ENCODE measurements at regions not wholly inside any gene's neighbourhood (a gene's known extent, or its start where the extent isn't known, plus 50 kb on each side); places are given as distances from the start of the nearest gene placed in this dataset.
"Not testable (repeated sequence)": the region's sequence is repeated elsewhere in the genome, so short reads cannot be mapped to it uniquely, and the experiment has no call there.

DNA sequence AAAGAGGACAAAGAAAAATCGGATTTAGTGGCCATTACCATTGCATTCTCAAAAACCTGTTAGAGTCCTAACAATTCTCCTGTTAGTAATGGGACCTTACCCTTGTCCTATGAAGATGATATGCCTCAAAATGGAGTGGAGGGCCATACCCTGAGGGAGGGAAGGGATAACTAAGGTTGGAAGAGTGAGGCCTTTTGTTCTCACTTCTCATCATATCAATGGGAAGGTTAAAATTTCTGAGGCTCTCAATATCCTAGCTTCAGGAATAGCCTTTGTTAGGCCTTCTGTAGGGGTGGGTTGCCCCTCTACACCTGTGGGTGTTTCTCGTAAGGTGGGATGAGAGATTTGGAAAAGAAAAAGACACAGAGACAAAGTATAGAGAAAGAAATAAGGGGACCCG lies 109.4 kb upstream of the SGIP1 start:
- DNase-seq = not testable (repeated sequence)

DNA sequence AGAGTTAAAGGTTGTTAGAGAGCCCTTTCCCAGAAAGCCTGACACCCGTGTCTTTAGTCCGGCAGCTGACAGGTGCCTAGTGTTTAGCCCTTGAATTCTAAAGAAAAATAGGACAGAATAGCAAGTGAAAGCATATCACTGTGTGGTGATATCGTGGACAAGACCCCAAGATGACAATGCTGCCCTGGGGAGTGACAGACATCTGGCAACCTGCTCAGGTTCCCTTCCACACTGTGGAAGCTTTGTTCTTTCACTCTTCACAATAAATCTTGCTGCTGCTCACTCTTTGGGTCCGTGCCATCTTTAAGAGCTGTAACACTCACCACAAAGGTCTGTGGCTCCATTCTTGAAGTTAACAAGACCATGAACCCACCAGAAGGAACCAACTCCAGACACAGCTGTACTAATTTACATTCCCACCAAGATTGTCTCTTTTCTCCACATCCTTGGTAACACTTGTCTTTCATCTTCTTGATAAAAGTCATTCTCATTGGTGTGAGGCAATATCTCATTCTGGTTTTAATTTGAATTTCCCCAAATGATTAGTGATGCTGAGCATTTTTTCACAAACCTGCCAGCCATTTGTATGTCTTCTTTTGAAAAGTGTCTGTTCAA lies 107.6 kb upstream of the SGIP1 start:
- DNase-seq = no peak

DNA sequence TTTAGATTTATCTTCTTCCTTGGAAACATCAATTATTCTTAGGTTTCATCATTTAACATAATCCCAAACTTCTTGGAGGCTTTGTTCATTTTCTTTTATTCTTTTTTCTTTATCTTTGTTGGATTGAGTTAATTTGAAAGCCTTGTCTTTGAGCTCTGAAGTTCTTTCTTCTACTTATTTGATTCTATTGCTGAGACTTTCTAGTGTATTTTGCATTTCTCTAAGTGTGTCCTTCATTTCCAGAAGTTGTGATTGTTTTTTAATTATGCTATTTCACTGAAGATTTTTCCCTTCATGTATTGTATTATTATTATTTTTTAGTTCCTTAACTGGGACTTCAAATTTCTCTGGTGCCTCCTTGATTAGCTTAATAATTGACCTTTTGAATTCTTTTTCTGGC lies 103.1 kb upstream of the SGIP1 start:
- DNase-seq = not testable (repeated sequence)

DNA sequence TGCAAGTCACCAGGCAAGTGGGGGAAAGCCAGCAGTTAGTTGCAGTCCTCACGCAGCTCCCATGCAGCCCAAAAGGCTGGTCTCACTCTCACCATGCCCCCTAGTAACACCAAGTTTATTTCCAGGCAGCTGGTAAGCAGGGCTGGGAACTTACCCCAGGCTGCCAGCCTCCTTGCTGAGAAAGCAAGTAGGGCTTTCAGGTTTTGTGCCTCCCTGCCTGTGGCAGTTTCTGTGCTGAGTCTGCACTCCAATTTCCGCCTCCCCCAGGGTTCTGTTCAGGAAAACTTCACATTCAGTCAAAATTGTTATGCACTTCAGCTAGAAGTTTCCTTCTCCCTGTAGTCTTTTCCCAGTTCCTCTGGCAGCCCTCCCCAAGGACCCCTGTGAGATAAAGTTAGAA lies 102.0 kb upstream of the SGIP1 start:
- DNase-seq = no peak

DNA sequence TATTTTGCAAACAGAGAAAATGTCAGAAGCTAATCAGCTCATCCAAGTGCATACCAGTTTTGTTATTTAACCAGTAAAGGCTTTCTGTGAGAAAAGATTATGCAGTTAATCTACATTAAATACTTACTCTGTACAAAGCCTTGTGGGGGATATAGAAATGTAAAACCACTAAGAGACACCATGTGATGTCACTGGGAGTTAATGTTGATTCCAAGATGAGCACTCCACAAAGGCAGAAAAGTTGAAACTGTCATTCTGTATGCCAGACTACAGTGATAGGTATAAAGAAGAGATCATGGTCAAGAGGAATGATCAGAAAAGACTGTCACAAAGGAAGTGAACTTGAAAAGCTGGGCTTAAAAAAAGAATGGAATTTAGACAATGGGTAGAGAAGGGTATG lies 100.3 kb upstream of the SGIP1 start:
- DNase-seq = no peak

DNA sequence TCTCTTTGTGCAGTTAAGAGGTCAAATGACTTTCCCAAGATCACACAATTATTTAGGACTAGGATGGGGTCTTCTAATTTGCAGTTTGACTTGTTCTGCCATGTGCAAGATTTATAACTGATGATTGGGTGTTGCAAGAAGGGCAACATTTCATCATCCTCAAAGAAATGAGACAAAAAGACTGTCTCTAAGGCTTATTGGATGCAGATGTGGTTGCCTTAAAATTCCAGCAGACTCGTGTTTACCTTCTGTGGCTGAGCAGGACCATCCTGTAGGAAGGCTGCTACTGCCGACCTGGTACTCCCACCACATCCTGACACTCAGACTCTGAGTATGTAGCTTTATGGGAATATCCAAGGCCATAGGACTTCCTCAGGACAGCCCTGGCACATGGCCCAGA lies 99.9 kb upstream of the SGIP1 start:
- DNase-seq = no peak

DNA sequence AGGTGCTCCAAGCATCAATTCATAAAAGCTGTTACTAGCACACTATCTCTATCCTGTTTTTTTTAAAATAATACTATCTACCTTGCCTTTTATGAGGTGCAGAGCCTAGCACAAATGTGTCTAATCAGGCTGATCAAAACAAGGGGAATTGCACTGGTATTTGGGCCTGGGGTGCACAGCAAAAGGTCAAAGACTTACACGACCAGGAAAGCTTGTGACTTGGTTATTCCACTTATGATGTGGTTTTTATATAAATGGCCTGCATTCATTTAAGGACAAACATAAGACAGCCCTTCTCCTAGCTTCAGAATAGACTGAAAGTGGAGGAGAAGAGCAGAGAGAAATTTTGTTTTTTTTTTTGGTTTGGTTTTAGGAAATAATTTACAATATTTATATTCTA lies 98.4 kb upstream of the SGIP1 start:
- no peak for DNase-seq

DNA sequence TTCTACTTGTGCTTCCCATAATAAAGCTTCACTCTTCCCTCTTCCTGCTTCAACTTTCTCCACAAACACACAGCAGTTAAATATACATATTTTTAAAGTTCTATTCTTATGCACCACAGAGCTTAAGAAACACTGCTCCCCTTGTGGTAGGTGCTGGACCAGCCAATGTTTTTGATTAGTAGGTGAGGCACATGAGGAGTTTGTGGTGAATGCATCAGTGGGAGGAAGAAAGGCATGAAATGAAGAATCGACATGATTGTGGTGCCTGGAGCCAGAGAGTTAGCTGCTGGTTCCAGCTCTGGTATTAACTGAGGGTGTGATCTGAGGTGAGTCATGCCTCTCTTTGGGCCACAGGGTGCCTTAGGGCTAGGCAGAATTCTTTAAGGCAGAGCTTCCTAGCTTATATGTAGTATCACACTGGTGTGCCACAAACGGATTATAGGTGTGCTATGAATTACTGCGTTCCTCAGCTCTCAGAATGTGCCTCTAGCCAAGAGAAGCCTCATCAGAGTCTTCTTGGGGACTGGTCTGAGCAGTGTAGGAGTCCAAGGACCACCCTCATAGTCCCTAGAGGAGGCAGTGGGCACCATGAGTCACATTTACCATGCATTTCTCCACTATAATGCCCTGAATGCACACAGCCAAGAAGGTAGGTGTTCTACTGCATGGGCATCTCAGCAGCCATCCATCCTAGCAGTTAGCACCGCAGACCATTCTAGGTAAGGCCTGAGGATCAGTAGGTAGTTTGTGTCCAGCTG lies 97.4 kb upstream of the SGIP1 start:
- DNase-seq = peak; percentile 27

DNA sequence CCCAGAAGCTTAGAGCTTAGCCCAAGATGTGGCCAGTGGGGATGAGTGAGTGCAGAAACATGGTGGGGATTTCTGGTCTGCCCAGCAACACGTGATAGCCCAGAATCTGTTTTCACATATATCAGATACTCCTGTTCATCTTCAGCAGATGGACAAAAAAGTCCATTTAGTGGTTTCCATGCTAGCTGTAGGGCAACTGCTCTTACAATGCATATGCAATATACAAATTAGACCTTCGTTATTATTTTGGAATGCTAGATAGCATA lies 96.9 kb upstream of the SGIP1 start:
- DNase-seq = no peak

DNA sequence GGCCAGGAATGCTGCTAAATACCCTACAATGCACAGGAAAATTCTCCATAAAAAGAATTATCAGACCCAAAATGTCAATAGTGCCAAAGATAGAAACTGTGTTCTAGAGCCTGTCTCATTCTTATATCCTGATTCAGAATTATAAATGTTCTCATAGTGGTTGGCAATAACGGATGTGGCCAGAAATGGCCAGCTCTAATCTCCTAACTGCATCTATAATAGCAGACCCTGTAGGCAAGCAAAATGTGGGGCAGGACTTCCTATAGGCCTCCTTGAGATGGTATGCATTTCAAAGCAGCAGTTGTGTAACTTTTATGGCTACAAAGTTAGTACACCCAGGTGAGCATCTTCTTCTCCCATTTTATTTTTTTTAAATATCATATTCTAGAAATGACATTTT lies 95.9 kb upstream of the SGIP1 start:
- DNase-seq = no peak

DNA sequence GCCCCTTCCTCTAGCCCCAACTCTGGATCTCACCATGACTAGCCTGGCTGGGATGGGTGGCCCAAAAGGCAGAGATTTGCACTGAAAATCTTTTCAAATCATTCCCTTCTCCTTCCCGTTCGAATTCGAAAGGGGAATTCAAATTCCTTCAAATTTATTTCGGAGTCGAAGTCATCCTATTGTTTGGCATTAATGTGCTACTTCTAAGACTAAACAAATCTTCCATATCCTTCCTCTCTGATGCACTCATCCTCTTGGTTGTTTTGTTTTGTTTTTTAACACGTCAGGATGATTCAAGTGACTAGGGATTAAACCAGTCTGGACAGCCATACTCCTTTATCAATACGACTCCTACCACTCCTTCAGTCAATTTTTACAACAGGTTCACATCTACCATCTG lies 95.5 kb upstream of the SGIP1 start:
- DNase-seq = no peak

DNA sequence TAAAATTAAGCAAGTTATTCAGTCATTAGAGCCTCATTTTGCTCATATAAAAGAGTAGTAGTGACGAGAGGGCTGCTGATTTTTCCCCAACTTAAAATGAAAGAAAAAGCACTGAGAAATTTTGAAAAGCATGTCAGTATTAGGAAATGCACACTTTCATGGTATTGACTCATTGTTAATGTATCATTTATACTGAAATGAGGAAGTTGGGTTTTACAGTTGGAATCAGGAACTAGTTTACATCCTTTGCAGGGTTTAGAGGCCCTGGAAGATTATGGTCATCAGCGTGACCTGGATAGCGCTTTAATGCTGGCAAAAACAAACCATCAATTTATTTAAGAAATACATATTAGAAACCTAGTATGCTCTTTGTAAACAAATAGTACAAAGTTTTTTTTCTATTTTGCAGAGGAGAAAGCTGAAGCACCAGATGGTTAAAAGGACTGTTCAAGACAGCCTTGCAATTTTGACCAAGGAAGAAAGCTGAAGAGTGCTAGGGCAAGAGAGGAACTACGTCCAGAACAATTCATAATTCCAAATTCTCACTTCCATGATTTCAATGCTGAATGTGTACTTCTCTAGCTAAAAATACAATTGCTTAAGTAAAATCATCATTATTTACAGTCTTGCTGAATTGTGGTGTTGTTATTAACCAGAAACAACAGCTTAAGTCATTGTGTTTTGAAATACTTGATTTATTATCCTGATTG lies 94.8 kb upstream of the SGIP1 start:
- no peak for DNase-seq

DNA sequence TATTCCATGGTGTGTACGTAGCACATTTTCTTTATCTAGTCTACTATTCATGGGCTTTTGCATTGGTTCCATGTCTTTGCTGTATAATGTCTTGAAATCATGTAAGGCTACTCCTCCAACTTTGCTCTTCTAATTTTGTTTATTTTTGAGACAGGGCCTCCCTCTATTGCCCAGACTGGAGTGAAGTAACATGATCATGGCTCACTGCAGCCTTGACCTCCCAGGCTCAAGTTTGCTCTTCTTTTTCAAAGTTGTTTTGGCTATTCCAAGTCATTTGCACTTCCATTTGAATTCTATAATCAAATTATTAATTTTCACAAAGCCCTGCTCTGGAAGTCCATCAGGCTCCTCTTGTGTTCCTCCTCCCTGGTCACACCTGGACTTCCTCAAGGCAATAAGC lies 90.2 kb upstream of the SGIP1 start:
- no peak for DNase-seq

DNA sequence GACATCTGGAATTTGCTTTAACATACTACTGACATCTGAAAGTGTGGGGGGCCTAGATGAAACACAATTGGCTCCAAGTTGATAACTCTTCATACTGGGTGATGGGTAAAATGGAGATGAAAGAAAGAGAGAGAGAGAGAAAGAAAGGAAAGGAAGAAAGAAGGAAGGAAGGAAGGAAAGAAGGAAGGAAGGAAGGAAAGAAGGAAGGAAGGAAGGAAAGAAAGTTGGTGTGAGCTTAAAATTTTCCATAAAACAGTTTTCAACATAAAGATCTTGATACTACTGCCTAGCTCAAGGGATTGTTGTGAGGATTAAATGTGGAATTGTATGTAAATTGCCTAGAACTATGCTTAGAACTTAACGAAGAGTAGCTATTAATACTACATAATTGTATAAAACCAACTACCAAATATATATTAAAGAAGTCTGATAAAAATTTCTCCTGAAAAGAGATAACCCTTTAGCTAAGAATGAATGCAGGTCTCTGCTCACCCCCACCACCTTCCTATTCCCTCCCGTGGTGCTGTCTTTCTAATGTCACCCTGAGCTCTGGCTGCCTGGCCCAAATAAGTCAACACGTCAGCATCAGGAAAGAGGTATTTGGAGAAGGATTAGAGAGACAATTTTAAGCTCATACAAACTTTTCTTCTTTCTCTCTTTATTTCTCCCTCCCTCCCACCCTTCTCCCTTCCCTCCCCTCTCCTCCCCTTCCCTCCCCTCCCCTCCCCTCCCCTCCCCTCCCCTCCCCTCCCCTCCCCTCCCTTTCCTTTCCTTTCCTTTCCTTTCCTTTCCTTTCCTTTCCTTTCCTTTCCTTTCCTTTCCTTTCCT lies 89.3 kb upstream of the SGIP1 start:
- no peak for DNase-seq

DNA sequence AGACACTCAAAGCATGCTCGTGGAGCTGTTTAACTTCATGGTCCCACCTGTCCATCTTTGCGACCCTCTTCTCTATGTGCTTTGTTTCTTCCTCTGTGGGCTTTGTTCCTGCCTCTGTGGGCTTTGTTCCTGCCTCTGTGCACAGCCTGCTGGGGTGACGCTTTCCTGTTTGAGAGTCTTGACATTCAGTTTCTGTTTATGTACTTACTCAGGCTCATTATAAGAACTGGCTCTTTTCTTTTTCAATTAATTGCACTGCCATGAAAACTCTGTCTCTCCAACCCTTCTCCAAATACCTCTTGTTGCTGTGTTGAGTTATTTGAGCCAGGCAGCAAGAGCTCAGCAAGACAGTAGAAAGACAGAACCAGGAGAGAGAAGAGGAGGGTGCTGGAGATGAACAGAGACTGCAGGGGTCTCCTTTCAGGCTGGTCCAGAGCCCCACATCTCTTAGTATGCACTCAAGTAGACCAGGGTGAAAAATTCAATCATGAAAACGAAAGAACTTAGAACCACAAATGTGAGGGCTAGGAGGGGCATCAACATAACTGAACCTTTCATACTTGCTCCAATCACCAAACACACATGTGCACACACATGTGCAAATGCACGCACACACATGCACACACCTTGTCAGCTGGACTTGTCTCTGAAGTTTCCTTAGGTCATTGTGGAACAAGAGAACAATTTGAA lies 88.3 kb upstream of the SGIP1 start:
- DNase-seq = no peak

DNA sequence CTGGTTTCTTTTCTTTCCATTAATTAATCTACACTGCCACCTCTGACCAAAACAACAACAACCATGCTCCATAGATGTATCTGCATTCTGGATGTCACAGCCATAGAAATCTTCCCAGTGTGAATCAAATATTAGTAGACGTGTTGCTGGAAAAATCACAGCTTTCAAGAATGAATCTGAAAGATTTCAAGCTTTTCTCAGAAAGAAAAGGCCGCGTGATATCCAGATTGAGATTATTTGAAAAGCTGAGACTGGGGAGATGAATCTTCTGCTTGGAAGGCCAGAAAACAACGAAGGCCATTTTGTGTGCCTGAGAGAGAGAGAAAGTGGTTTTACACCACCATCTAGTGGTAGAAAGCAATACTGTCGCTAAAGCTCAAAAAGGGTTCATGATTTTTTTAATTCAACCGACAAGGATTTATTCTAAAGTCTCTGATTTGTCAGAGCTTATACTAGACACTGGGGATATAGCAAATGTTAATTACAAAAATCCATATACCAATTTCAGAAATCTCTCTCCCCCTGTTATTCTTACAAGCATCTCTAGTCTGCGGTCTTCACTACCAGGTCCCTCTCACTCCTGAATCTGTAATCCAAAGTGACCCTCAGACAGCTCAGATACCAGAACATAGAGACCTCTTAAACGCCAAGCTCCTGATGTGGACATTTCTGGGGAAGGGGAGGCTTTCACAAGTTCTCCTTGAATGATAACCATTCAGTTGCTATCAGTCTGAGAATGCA lies 87.5 kb upstream of the SGIP1 start:
- DNase-seq = peak; percentile 88

DNA sequence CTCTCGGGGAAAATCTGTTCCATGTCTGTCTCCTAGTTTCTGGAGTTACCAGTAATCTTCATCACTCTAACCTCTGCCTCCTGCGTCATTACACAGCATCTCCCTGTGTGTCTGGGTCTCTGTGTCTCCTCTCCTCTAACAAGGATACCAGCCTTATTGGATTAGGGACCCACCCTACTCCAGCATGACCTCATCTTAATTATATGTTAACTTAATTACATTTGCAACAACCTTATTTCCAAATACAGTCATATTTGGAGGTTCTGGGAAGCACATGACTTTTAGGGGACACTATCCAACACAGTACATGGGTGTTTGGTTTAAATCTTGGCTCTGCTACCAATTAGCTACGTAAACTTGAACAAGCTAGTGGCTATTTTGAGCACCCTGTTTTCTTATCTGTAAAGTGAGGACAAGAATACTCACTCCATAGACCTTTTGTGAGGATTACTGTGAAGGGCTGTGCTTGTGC lies 83.9 kb upstream of the SGIP1 start:
- no peak for DNase-seq

DNA sequence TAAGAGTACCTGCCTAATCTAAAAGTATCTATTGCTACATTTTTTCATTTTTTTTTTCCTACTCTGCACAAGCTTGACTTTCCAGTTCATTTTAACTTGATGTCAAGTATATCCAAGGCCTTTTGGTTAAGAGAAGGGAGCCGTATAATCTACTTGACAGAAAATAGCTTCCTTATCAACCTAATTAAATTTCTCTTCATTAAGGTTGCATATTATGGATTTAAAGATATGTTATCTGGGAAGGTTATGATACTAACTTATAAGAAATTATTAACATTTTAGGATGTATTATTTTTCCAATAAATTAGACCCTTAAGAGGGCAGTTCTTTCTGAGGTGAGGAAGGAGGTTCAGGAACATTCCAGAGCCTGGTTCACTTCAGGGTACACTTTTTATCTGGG lies 83.1 kb upstream of the SGIP1 start:
- no peak for DNase-seq

DNA sequence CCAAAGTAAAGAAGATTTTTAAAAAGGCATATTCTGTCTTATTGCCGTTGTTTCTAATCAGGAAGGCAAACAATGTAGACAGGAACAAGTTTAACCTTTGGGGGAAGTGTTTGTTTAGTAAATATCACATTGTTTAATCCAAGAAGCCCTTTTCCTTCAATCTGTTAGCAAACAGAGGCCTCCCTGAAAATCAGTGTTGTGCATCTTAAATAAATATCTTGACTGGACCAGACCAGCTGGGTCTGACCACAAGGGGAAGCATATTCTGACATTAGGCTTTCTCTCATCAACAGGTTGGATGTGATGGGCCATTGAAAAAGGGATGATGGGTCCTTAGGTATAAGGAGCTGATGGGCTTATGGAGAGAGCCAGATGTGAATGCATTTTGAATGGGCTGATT lies 81.8 kb upstream of the SGIP1 start:
- DNase-seq = peak; percentile 90

DNA sequence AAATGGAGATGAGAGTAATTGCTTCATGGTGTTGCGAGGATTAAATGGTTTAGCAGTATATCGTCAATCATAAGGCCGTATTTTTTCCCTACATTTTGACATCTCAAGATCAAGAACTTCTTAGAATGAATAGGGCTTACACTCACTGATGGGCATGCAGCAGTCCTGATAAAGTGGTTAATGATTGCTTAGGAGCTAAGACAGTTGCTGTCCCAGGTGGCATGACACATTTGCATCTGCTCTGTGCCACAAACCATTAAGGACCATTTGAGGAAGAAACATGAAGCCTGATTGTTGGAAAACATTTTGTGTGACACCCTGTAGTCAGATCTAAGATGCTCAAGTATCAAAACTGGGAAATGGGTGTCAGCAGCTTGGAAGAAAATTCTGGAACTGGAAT lies 81.0 kb upstream of the SGIP1 start:
- DNase-seq = peak; percentile 58

DNA sequence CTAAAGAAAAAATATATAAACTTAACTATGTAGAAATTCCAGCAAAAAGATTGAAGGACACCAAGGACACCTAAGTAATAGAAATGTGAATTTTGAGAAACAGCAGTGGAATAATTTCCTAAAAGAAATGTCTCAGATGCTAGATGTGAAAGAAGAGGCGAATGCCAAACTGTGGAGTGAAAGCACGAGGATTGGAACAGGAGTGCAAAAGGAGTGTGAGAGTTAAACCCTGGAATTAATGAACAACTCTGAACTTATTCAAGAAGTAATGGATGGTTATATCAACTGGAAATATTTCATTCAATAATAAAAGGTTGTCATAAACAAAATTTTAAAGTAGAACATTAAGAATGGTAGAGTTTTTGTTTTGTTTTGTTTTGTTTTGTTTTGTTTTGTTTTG lies 78.5 kb upstream of the SGIP1 start:
- no peak for DNase-seq

DNA sequence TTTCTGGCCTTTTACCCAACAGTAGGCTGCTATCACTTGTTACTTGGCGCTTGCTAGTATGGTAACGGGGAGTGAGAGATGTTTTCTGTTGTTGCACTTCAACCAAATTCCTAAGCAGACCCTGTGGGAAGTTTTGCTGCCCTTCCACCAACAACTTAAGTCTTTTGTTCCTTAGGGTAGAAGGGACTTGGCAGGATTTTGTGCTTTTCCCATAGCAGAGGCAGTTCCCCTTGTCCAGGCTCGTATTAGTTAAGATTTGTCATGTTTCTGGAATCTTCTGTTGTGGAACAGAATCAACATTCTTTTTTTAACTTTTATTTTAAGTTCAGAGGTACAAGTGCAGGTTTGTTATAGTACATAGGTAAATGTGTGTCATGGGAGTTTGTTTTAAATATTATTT lies 73.2 kb upstream of the SGIP1 start:
- no peak for DNase-seq
